ENCODE measurements at regions not wholly inside any gene's neighbourhood (a gene's known extent, or its start where the extent isn't known, plus 50 kb on each side); places are given as distances from the start of the nearest gene placed in this dataset.
"Not testable (repeated sequence)": the region's sequence is repeated elsewhere in the genome, so short reads cannot be mapped to it uniquely, and the experiment has no call there.

GRCh38 chr20:48374991-48375595, 452.7 kb downstream of the PREX1 start:
- DNase-seq: peak in 1 of 3 experiments; percentile 44

GRCh38 chr20:48374031-48374907, 453.5 kb downstream of the PREX1 start:
- DNase-seq: peak in 2 of 3 experiments; percentile 17 to 27

- DNase-seq: no peak
Observed at GRCh38 chr20:48373555-48373934, 454.3 kb downstream of the PREX1 start.

GRCh38 chr20:48372851-48373554, 454.8 kb downstream of the PREX1 start:
- not testable (repeated sequence) for DNase-seq

GRCh38 chr20:48371211-48371610, 456.6 kb downstream of the PREX1 start:
- DNase-seq: no peak

- DNase-seq: not testable (repeated sequence)
Observed at GRCh38 chr20:48368580-48369021, 459.2 kb downstream of the PREX1 start.

GRCh38 chr20:48367541-48368358, 460.0 kb downstream of the PREX1 start:
- DNase-seq: not testable (repeated sequence)

GRCh38 chr20:48366230-48366629, 461.6 kb downstream of the PREX1 start:
- DNase-seq: no peak

GRCh38 chr20:48364688-48365421, 462.9 kb downstream of the PREX1 start:
- DNase-seq: no peak

- DNase-seq: no peak
Observed at GRCh38 chr20:48364055-48364454, 463.7 kb downstream of the PREX1 start.

GRCh38 chr20:48360342-48360975, 467.3 kb downstream of the PREX1 start:
- DNase-seq: no peak

- DNase-seq: no peak
Observed at GRCh38 chr20:48359692-48360341, 468.0 kb downstream of the PREX1 start.

- not testable (repeated sequence) for DNase-seq
Observed at GRCh38 chr20:48359055-48359390, 468.8 kb downstream of the PREX1 start.

- no peak for DNase-seq
Observed at GRCh38 chr20:48358176-48359054, 469.4 kb downstream of the PREX1 start.

- no peak for DNase-seq
Observed at GRCh38 chr20:48357714-48358113, 470.1 kb downstream of the PREX1 start.

- no peak for DNase-seq
Observed at GRCh38 chr20:48354903-48355302, 472.9 kb downstream of the PREX1 start.

GRCh38 chr20:48354320-48354876, 473.4 kb downstream of the PREX1 start:
- DNase-seq: no peak

- no peak for DNase-seq
Observed at GRCh38 chr20:48352628-48353027, 475.2 kb downstream of the PREX1 start.

- no peak for DNase-seq
Observed at GRCh38 chr20:48352042-48352441, 475.8 kb downstream of the PREX1 start.
